MG63 (cell line): ENCODE measurements at regions not wholly inside any gene's neighbourhood (a gene's known extent, or its start where the extent isn't known, plus 50 kb on each side); places are given as distances from the start of the nearest gene placed in this dataset.

ENCODE experiments used
- DNase-seq: peaks from one replicate; pipeline ENCODE4 v3.0.0-alpha.2; 2020
- H3K27me3 ChIP-seq: fragments of 250-450 bp; sonication (Bioruptor Pico); 2 replicates; pipeline ENCODE4 v1.5.1; 2020; ENCODE audit warnings: mild to moderate bottlenecking, moderate library complexity
- H3K36me3 ChIP-seq: fragments of 250-450 bp; sonication (Bioruptor Pico); 2 replicates; pipeline ENCODE4 v1.5.1; 2020; ENCODE audit warnings: mild to moderate bottlenecking, moderate library complexity
- H3K4me3 ChIP-seq: fragments of 250-450 bp; sonication (Bioruptor Pico); 2 replicates; pipeline ENCODE4 v1.5.1; 2020; ENCODE audit warnings: mild to moderate bottlenecking, moderate library complexity
- H3K9me3 ChIP-seq: fragments of 250-450 bp; sonication (Bioruptor Pico); 2 replicates; pipeline ENCODE4 v1.5.1; 2020; ENCODE audit warnings: mild to moderate bottlenecking, moderate library complexity

- no peaks in the 10 kb centered on the region; the same call in 1 of the 2 replicates for H3K9me3 ChIP-seq
- no peak for DNase-seq
- H3K27me3 ChIP-seq, result no peaks in the 10 kb centered on the region
Measured at GRCh38 chr17:71276079-71276478, 844.7 kb upstream of the SOX9 start.

GRCh38 chr17:71283486-71283885 lies 837.3 kb upstream of the SOX9 start:
- Histone ChIP-seq H3K27me3 (no peaks in the 10 kb centered on the region), H3K9me3 (no peaks in the 10 kb centered on the region; the same call in 1 of the 2 replicates), H3K4me3 (no peak overlapping the region), H3K36me3 (no peaks in the 10 kb centered on the region)
- DNase-seq, result no peak

More at GRCh38 chr17:71276079-71276478, 844.7 kb upstream of the SOX9 start:
- H3K36me3 ChIP-seq, result no peaks in the 10 kb centered on the region
- no peak overlapping the region for H3K4me3 ChIP-seq

- H3K36me3 ChIP-seq, result no peaks in the 10 kb centered on the region
- DNase-seq, result no peak
- no peak overlapping the region for H3K4me3 ChIP-seq
- no peaks in the 10 kb centered on the region for H3K9me3 ChIP-seq
- H3K27me3 ChIP-seq, result no peaks in the 10 kb centered on the region
Measured at GRCh38 chr17:71284032-71284755, 836.6 kb upstream of the SOX9 start.

GRCh38 chr17:71286625-71287024 lies 834.2 kb upstream of the SOX9 start:
- no peaks in the 10 kb centered on the region for H3K36me3 ChIP-seq
- H3K9me3 ChIP-seq, result no peaks in the 10 kb centered on the region
- no peak for DNase-seq
- no peaks in the 10 kb centered on the region for H3K27me3 ChIP-seq
- no peak overlapping the region for H3K4me3 ChIP-seq

- H3K4me3 ChIP-seq, result no peak overlapping the region
Measured at GRCh38 chr17:71287071-71287823, 833.6 kb upstream of the SOX9 start.

GRCh38 chr17:71292006-71292405 lies 828.8 kb upstream of the SOX9 start:
- no peaks in the 10 kb centered on the region for H3K9me3 ChIP-seq
- DNase-seq, result no peak
- no peaks in the 10 kb centered on the region for H3K27me3 ChIP-seq
- H3K4me3 ChIP-seq, result no peak overlapping the region
- no peaks in the 10 kb centered on the region for H3K36me3 ChIP-seq

More at GRCh38 chr17:71287071-71287823, 833.6 kb upstream of the SOX9 start:
- Histone ChIP-seq H3K9me3 (no peaks in the 10 kb centered on the region), H3K36me3 (no peaks in the 10 kb centered on the region), H3K27me3 (no peaks in the 10 kb centered on the region)
- peak; percentile 14 for DNase-seq

GRCh38 chr17:71296005-71296404 lies 824.8 kb upstream of the SOX9 start:
- Histone ChIP-seq H3K36me3 (no peaks in the 10 kb centered on the region), H3K4me3 (no peak overlapping the region), H3K9me3 (no peaks in the 10 kb centered on the region), H3K27me3 (no peaks in the 10 kb centered on the region)
- no peak for DNase-seq

- no peaks in the 10 kb centered on the region for H3K36me3 ChIP-seq
- no peak overlapping the region for H3K4me3 ChIP-seq
- no peaks in the 10 kb centered on the region for H3K27me3 ChIP-seq
- H3K9me3 ChIP-seq, result no peaks in the 10 kb centered on the region
- DNase-seq, result no peak
Measured at GRCh38 chr17:71301063-71301462, 819.8 kb upstream of the SOX9 start.

GRCh38 chr17:71302721-71303549 lies 817.9 kb upstream of the SOX9 start:
- DNase-seq, result no peak
- no peak overlapping the region for H3K4me3 ChIP-seq
- H3K9me3 ChIP-seq, result 0 out of 2 replicates have a peak, but pooled peaks cover 2% of the 10 kb centered on the region
- no peaks in the 10 kb centered on the region for H3K36me3 ChIP-seq
- H3K27me3 ChIP-seq, result no peaks in the 10 kb centered on the region

- Histone ChIP-seq H3K4me3 (no peak overlapping the region), H3K36me3 (no peaks in the 10 kb centered on the region), H3K9me3 (0 out of 2 replicates have a peak, but pooled peaks cover 2% of the 10 kb centered on the region), H3K27me3 (no peaks in the 10 kb centered on the region)
- DNase-seq, result no peak
Measured at GRCh38 chr17:71304498-71305158, 816.2 kb upstream of the SOX9 start.

- Histone ChIP-seq H3K36me3 (no peaks in the 10 kb centered on the region), H3K4me3 (no peak overlapping the region), H3K9me3 (no peaks in the 10 kb centered on the region), H3K27me3 (no peaks in the 10 kb centered on the region)
- no peak for DNase-seq
Measured at GRCh38 chr17:71313866-71314265, 807.0 kb upstream of the SOX9 start.

- Histone ChIP-seq H3K9me3 (no peaks in the 10 kb centered on the region), H3K27me3 (no peaks in the 10 kb centered on the region), H3K4me3 (no peak overlapping the region), H3K36me3 (no peaks in the 10 kb centered on the region)
- no peak for DNase-seq
Measured at GRCh38 chr17:71315568-71315967, 805.3 kb upstream of the SOX9 start.

- Histone ChIP-seq H3K27me3 (no peaks in the 10 kb centered on the region), H3K4me3 (no peak overlapping the region), H3K9me3 (no peaks in the 10 kb centered on the region), H3K36me3 (no peaks in the 10 kb centered on the region)
- DNase-seq, result no peak
Measured at GRCh38 chr17:71316176-71316897, 804.5 kb upstream of the SOX9 start.

GRCh38 chr17:71320009-71320796 lies 800.6 kb upstream of the SOX9 start:
- Histone ChIP-seq H3K4me3 (no peak overlapping the region), H3K27me3 (no peaks in the 10 kb centered on the region), H3K9me3 (no peaks in the 10 kb centered on the region), H3K36me3 (no peaks in the 10 kb centered on the region)
- DNase-seq, result no peak

- Histone ChIP-seq H3K9me3 (no peaks in the 10 kb centered on the region), H3K36me3 (no peaks in the 10 kb centered on the region), H3K27me3 (no peaks in the 10 kb centered on the region), H3K4me3 (no peak overlapping the region)
- DNase-seq, result no peak
Measured at GRCh38 chr17:71325117-71325516, 795.7 kb upstream of the SOX9 start.
